Osteoblast (primary cell): ENCODE measurements at regions not wholly inside any gene's neighbourhood (a gene's known extent, or its start where the extent isn't known, plus 50 kb on each side); places are given as distances from the start of the nearest gene placed in this dataset.

Experiments used
- DNase-seq: peaks from one replicate; pipeline ENCODE4 v3.0.0; 2011; ENCODE audit warnings: low spot score, mixed read lengths; ENCODE audit not compliant: insufficient read length; ENCODE audit errors: missing footprints
- H2AFZ ChIP-seq: 2 replicates; pipeline ENCODE4 v1.6.0; 2011; ENCODE audit warnings: mild to moderate bottlenecking, low read length
- H3K27ac ChIP-seq: 2 replicates; pipeline ENCODE4 v1.5.1; 2011; ENCODE audit warnings: mild to moderate bottlenecking, low read depth, low read length, moderate library complexity
- H3K27me3 ChIP-seq: 2 replicates; pipeline ENCODE4 v1.6.0; 2012; ENCODE audit warnings: mild to moderate bottlenecking, control low read depth, inconsistent platforms, low read length, moderate library complexity; ENCODE audit not compliant: insufficient read depth
- H3K36me3 ChIP-seq: 2 replicates; pipeline ENCODE4 v1.5.1; 2011; ENCODE audit warnings: mild to moderate bottlenecking, low read length, control low read depth, moderate library complexity; ENCODE audit not compliant: insufficient read depth
- H3K4me1 ChIP-seq: 2 replicates; pipeline ENCODE4 v1.5.1; 2011; ENCODE audit warnings: mild to moderate bottlenecking, low read length, control low read depth, moderate library complexity; ENCODE audit not compliant: insufficient read depth
- H3K4me2 ChIP-seq: 2 replicates; pipeline ENCODE4 v1.6.0; 2011; ENCODE audit warnings: mild to moderate bottlenecking, low read length; ENCODE audit not compliant: insufficient read depth
- H3K4me3 ChIP-seq: fragments of 200-600 bp; sonication (generic); 3 replicates; pipeline ENCODE4 v1.5.1; 2012; ENCODE audit warnings: mild to moderate bottlenecking, low read length, inconsistent platforms; ENCODE audit not compliant: insufficient read depth
- H3K79me2 ChIP-seq: 2 replicates; pipeline ENCODE4 v1.6.0; 2012; ENCODE audit warnings: mild to moderate bottlenecking, low read length, control low read depth, inconsistent platforms; ENCODE audit not compliant: insufficient read depth
- H3K9me3 ChIP-seq: 2 replicates; pipeline ENCODE4 v1.5.1; 2011; ENCODE audit warnings: low read depth, low read length, control low read depth
- H4K20me1 ChIP-seq: 2 replicates; pipeline ENCODE4 v1.6.0; 2012; ENCODE audit warnings: mild to moderate bottlenecking, low read length, control low read depth; ENCODE audit not compliant: insufficient read depth
- TF ChIP-seq, protein P1 (sequence below): IDR thresholded peaks from 2 replicates; pipeline ENCODE4 v1.5.1; 2011; ENCODE audit warnings: mild to moderate bottlenecking, low read depth, low read length, moderate library complexity; ENCODE audit errors: extremely low read depth

DNA sequence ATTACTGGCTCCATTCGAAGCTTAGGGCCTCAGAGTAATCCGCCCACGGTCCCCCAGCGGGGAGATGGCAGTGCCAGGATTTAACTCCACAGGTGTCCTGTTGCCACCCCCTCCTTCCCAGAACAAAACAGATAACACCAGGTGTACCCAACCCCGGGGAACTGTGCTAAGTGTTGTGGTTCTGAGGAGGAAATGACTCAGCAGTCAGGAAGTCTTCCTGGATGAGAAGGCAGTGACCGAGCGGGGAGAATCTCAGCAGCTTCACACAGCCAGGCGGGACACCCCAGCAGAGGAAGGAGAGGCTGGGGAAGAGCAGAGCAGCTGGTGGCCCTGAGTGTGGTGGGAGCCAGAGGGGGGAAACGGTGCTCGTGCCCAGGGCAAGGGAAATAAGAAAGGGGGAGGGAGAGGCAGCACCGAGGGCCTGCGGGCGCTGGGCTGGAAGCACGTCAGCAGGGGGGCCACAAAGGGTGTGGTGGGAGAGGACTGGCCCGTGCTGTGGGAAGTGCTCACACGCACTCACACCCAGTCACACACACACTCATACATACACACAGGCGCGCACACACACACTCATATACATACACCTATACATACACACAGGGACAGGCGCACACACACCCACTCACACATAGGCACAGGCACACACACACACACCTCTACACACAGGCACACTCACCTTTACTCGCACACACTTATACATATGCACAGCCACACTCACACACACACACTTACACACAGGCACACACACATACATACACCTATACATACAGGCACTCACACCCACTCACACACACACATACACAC lies 59.8 kb upstream of the CHST15 start:
- H3K4me1 ChIP-seq, result peaks cover 47% of the 10 kb centered on the region
- peak overlapping the region; percentile 80 for H3K27ac ChIP-seq
- TF ChIP-seq, protein P1, sequence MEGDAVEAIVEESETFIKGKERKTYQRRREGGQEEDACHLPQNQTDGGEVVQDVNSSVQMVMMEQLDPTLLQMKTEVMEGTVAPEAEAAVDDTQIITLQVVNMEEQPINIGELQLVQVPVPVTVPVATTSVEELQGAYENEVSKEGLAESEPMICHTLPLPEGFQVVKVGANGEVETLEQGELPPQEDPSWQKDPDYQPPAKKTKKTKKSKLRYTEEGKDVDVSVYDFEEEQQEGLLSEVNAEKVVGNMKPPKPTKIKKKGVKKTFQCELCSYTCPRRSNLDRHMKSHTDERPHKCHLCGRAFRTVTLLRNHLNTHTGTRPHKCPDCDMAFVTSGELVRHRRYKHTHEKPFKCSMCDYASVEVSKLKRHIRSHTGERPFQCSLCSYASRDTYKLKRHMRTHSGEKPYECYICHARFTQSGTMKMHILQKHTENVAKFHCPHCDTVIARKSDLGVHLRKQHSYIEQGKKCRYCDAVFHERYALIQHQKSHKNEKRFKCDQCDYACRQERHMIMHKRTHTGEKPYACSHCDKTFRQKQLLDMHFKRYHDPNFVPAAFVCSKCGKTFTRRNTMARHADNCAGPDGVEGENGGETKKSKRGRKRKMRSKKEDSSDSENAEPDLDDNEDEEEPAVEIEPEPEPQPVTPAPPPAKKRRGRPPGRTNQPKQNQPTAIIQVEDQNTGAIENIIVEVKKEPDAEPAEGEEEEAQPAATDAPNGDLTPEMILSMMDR, result no peak
- no peaks in the 10 kb centered on the region for H4K20me1 ChIP-seq
- no peaks in the 10 kb centered on the region for H3K9me3 ChIP-seq
- H3K4me2 ChIP-seq, result peak overlapping the region; percentile 73
- H2AFZ ChIP-seq, result no peak overlapping the region
- peak overlapping the region; percentile 60 for H3K4me3 ChIP-seq
- DNase-seq, result peak; percentile 96
- no peaks in the 10 kb centered on the region for H3K36me3 ChIP-seq
- no peaks in the 10 kb centered on the region for H3K27me3 ChIP-seq
- H3K79me2 ChIP-seq, result no peaks in the 10 kb centered on the region

- Histone ChIP-seq H3K36me3 (no peaks in the 10 kb centered on the region), H3K9me3 (no peaks in the 10 kb centered on the region), H2AFZ (peak overlapping the region; percentile 60), H3K4me3 (peak overlapping the region; percentile 60), H3K79me2 (no peaks in the 10 kb centered on the region), H4K20me1 (no peaks in the 10 kb centered on the region), H3K27me3 (no peaks in the 10 kb centered on the region), H3K4me2 (peak overlapping the region; percentile 73), H3K27ac (peak overlapping the region; percentile 80), H3K4me1 (peaks cover 43% of the 10 kb centered on the region)
- peak; percentile 96 for DNase-seq
- TF ChIP-seq, protein P1, result no peak
Observed at GRCh38 chr10:124152139-124153022, 59.0 kb upstream of the CHST15 start.

DNA sequence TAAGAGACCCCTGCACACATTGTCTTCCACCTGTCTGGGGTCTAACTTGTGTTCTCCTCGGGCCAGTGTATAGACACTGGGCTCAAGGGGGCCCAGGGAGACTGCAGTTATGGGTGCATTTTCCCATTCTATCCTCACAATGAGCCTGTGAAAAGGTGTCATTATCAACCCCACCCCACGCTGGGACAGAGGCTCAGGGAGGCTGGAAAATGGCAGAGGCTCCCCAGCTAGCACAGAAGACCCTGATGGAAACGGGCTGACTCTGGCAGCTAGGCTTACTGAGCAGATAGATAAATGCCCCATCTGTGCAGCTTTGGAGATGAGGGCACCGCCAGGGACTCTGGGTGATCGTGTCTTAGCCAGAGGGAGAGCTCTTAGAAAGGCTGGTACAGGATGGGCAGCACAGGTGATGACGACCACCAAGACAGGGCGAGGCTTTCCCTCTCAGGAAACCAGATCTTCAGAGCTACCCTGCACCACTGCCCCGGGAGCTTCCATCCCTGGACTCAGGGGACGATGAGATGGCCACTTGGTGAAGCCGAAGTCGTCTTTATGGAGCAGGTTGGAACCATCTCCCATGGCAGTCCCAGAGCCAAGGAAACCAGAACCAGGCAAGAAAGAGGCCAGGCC lies 58.2 kb upstream of the CHST15 start:
- Histone ChIP-seq H3K4me1 (peaks cover 35% of the 10 kb centered on the region), H3K79me2 (no peaks in the 10 kb centered on the region), H2AFZ (peak overlapping the region; percentile 56), H3K27ac (peak overlapping the region; percentile 80), H3K4me3 (no peak overlapping the region), H3K27me3 (no peaks in the 10 kb centered on the region), H4K20me1 (no peaks in the 10 kb centered on the region), H3K4me2 (peak overlapping the region; percentile 73), H3K36me3 (no peaks in the 10 kb centered on the region), H3K9me3 (no peaks in the 10 kb centered on the region)
- peak; percentile 63 for DNase-seq
- TF ChIP-seq, protein P1, result no peak
